Uterus (tissue), 3 donors: ENCODE measurements at regions not wholly inside any gene's neighbourhood (a gene's known extent, or its start where the extent isn't known, plus 50 kb on each side); places are given as distances from the start of the nearest gene placed in this dataset.

Source experiments
- DNase-seq, 2 donors: peaks; one replicate each; pipeline ENCODE4 v3.0.0-alpha.2; 2019 to 2020
- H3K27ac ChIP-seq, 2 donors: fragments of 200-600 bp; sonication (generic); 1 replicate in 1 of 2; 2 replicates in 1 of 2; pipeline ENCODE4 v1.5.1; 2016 to 2018
- H3K27me3 ChIP-seq, 2 donors: fragments of 200-600 bp; sonication (generic); one replicate each; pipeline ENCODE4 v1.5.1; 2018 to 2019; ENCODE audit warnings: control low read depth in 1 of 2
- H3K36me3 ChIP-seq, 2 donors: fragments of 200-600 bp; sonication (generic); one replicate each; pipeline ENCODE4 v1.5.1; 2019; ENCODE audit warnings: control low read depth in 1 of 2
- H3K4me1 ChIP-seq, 2 donors: fragments of 200-600 bp; sonication (generic); one replicate each; pipeline ENCODE4 v1.5.1; 2018 to 2019; ENCODE audit warnings: control low read depth in 1 of 2
- H3K4me3 ChIP-seq, 2 donors: fragments of 200-600 bp; sonication (generic); 1 replicate in 1 of 2; 2 replicates in 1 of 2; pipeline ENCODE4 v1.5.1; 2018 to 2019; ENCODE audit warnings: mild to moderate bottlenecking in 1 of 2
- H3K9me3 ChIP-seq, 2 donors: fragments of 200-600 bp; sonication (generic); one replicate each; pipeline ENCODE4 v1.5.1; 2019; ENCODE audit warnings: control low read depth in 1 of 2
- CTCF ChIP-seq, 4 experiments: fragments of 200-600 bp in 2 of 4; fragments of 450-650 bp in 2 of 4; sonication (generic) in 2 of 4; IDR thresholded peaks; one replicate each; pipeline ENCODE4 v1.5.1; 2016 to 2019; ENCODE audit warnings: antibody characterized with exemption in 4 of 4, mild to moderate bottlenecking in 2 of 4, moderate library complexity in 1 of 4
- POLR2A ChIP-seq, 2 donors: fragments of 450-650 bp; IDR thresholded peaks; one replicate each; pipeline ENCODE4 v1.6.1; 2016; ENCODE audit warnings: antibody characterized with exemption in 2 of 2, mild to moderate bottlenecking in 1 of 2, moderate library complexity in 1 of 2
- intact Hi-C: fragments of 100-400 bp; cut with DNase I; formaldehyde crosslinking; loops from one replicate; pipeline ENCODE4 v1.15.1; 2023; ENCODE audit warnings: low total_unique reads
- donor health status: DM: yes; HTN: yes; CAD: no.

GRCh38 chr2:211062297-211062612 lies 505.9 kb downstream of the CPS1 start:
- no peak for TF ChIP-seq CTCF (IDR thresholded peaks at IDR 0.05)
- TF ChIP-seq POLR2A (IDR thresholded peaks at IDR 0.05), result no peak
- intact Hi-C loops, result no loop called here
- Histone ChIP-seq H3K4me3 (no peak overlapping the region), H3K27me3 (no peaks in the 10 kb centered on the region), H3K9me3 (no peaks in the 10 kb centered on the region), H3K36me3 (no peaks in the 10 kb centered on the region), H3K4me1 (no peaks in the 10 kb centered on the region), H3K27ac (no peak overlapping the region)
- DNase-seq, result no peak

- Histone ChIP-seq H3K4me3 (no peak overlapping the region), H3K9me3 (no peaks in the 10 kb centered on the region), H3K4me1 (no peaks in the 10 kb centered on the region), H3K27me3 (no peaks in the 10 kb centered on the region), H3K27ac (no peak overlapping the region), H3K36me3 (no peaks in the 10 kb centered on the region)
- no peak for TF ChIP-seq CTCF (IDR thresholded peaks at IDR 0.05)
- TF ChIP-seq POLR2A (IDR thresholded peaks at IDR 0.05), result no peak
- intact Hi-C loops, result no loop called here
- DNase-seq, result no peak
These were observed 510.6 kb downstream of the CPS1 start for GRCh38 chr2:211067029-211067428.

- intact Hi-C loops, result no loop called here
- TF ChIP-seq CTCF (IDR thresholded peaks at IDR 0.05) (no peak), POLR2A (IDR thresholded peaks at IDR 0.05) (no peak)
- DNase-seq, result no peak
- H3K27ac ChIP-seq, result no peak overlapping the region
- H3K36me3 ChIP-seq, result no peaks in the 10 kb centered on the region
- no peaks in the 10 kb centered on the region for H3K27me3 ChIP-seq
- no peak overlapping the region for H3K4me3 ChIP-seq
- H3K9me3 ChIP-seq, result no peaks in the 10 kb centered on the region
- no peaks in the 10 kb centered on the region for H3K4me1 ChIP-seq
These were observed 511.8 kb downstream of the CPS1 start for GRCh38 chr2:211068108-211068780.

GRCh38 chr2:211070547-211070946 lies 514.1 kb downstream of the CPS1 start:
- intact Hi-C loops, result no loop called here
- Histone ChIP-seq H3K4me1 (no peaks in the 10 kb centered on the region), H3K27ac (no peak overlapping the region), H3K36me3 (no peaks in the 10 kb centered on the region), H3K9me3 (no peaks in the 10 kb centered on the region), H3K4me3 (no peak overlapping the region), H3K27me3 (no peaks in the 10 kb centered on the region)
- no peak for DNase-seq
- no peak for TF ChIP-seq POLR2A (IDR thresholded peaks at IDR 0.05)
- TF ChIP-seq CTCF (IDR thresholded peaks at IDR 0.05), result no peak

GRCh38 chr2:211077216-211077767 lies 520.9 kb downstream of the CPS1 start:
- no peaks in the 10 kb centered on the region for H3K4me1 ChIP-seq
- intact Hi-C loops, result no loop called here
- no peaks in the 10 kb centered on the region for H3K36me3 ChIP-seq
- H3K27ac ChIP-seq, result no peak overlapping the region
- H3K4me3 ChIP-seq, result no peak overlapping the region
- no peaks in the 10 kb centered on the region for H3K9me3 ChIP-seq
- no peak for DNase-seq
- TF ChIP-seq POLR2A (IDR thresholded peaks at IDR 0.05) (no peak), CTCF (IDR thresholded peaks at IDR 0.05) (no peak)
- no peaks in the 10 kb centered on the region for H3K27me3 ChIP-seq
